ENCODE measurements at regions not wholly inside any gene's neighbourhood (a gene's known extent, or its start where the extent isn't known, plus 50 kb on each side); places are given as distances from the start of the nearest gene placed in this dataset.

DNA sequence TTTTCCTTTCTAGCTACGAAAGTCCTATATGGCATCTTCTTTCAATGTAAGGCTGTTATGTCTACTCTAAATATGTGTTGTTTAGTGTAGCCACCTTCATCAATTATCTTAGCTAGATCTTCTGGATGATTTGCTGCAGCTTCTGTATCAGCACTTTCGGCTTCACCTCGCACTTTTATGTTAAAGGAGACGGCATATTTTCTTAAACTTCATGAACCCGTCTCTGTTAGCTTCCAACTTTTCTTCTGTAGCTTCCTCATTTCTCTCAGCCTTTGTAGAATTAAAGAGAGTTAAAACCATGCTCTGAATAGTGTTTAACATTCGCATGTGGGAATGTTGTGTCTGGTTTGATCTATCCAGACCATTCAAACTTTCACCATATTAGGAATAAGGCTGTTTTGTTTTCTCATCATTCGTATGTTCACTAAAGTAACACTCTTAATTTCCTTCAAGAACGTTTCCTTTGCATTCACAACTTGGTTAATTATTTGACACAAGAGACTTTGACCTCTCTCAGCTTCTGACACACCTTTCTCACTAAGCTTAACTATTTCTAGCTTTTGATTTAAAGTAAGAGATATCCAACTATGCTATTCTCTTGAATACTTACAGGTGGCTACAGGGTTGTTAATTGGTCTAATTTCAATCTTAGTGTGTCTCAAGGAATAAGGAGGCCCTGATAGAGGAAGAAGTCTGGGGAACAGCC lies 476.8 kb downstream of the GABRG1 start:
- DNase-seq (ENCODE audit: low read depth) = no peak

DNA sequence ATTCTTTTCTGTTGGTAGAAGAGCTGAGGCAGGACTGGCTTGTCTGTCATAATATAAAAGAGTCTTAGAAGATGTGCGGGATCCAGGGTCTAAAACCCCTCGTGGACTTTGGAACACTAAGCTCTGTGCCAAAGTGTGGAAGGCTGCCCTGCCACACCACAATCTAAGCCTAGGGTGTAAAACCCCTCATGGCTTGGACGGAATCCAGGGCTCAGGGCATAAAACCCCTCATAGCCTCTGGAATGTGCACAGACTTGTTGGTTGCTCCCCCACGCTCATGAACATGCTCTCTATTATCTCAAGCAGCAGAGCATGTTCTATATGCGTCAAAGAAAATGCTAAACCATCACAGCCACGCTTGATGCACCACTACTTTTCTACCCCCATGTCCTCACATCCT lies 483.6 kb downstream of the GABRG1 start:
- DNase-seq (ENCODE audit: low read depth) = no peak

DNA sequence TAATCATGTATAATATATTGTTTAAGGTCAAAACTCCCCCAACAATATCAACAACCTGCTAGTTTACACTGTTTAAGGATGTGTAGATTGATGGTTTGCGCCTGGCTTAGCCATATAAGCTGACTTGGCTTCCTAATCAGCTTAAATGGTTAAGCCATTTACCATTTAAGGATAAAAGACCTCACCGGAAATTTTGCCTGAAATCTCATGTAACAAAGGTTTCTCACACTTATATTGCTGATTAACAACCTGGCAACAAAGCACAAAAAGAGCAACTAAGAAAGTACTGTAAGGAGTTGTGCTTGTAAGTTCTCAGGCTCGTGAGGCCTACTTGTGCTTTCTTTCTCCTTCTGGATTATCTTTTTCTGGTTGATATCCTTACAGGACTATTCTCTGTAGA lies 485.2 kb downstream of the GABRG1 start:
- no peak for DNase-seq (ENCODE audit: low read depth)

DNA sequence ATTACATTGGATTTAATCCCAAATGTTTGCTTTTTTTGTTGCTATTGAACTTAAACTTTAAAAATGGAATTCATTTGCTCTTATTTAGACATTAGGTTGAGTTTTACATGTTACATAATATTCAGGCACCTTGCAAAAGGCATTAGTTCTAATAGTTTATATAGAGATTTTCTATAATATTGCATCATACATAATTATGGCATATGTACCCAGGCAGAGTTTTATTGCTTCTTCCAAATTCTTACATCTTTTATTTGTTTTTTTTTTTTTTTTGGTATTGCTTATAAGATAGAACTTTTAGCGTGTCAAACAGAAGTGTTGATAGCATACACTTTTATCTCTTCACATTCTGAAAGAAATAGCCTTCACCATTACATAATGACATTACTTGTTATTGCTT lies 487.7 kb downstream of the GABRG1 start:
- DNase-seq (ENCODE audit: low read depth) = no peak

DNA sequence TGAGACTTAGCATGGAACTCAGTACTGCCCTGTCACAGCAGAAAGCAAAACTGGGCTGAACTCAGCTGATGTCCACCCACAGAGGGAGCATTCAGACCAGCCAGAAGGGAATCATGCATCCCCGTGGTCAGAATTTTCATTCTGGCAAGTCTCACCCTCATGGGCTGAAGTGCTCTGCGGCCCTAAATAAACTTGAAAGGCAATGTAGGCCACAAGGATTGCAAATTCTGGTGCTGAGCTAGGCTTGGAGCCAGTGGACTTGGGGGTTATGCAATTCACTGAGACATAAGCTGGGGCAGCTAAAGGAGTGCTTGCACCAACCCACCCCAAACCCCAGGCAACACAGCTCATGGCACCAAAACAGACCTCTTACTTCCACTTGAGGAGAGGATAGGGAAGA lies 494.1 kb downstream of the GABRG1 start:
- no peak for DNase-seq (ENCODE audit: low read depth)

DNA sequence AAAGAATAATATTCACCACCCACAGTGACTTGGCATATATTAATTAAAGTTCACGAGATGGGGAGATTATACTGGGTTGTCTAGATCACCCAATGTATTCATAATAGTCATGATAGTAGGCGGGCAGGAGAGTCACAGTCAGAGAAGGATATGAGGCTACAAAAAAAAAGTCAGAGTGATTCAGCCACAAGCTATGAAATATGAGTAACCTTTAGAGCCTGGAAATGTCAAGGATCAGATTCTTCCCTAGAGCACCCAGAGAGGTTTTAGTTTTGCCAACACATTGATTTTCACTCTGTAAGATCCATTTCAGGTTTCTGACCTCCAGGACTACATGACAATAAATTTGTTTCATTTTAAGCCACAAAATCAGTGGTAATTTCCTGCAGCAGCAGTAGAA lies 501.9 kb downstream of the GABRG1 start:
- DNase-seq (ENCODE audit: low read depth) = no peak

DNA sequence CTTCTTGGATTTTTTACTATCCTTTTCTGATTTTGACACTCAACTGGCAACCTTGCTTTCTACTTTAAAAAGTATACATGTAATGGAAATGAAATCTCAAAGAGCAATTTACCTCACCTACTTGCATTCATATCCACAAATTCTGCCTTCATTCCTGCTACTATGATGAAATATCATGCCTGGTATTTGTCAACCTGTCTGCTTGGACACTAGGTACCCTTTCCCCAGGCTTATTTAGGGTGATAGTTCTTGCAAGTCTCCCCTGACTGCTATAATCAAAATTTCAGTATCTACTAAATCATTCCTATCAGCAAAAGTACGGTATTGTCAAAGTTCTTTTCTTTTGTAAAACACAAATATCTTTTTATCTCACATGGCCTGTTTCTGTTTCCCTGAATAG lies 503.0 kb downstream of the GABRG1 start:
- DNase-seq (ENCODE audit: low read depth) = no peak

DNA sequence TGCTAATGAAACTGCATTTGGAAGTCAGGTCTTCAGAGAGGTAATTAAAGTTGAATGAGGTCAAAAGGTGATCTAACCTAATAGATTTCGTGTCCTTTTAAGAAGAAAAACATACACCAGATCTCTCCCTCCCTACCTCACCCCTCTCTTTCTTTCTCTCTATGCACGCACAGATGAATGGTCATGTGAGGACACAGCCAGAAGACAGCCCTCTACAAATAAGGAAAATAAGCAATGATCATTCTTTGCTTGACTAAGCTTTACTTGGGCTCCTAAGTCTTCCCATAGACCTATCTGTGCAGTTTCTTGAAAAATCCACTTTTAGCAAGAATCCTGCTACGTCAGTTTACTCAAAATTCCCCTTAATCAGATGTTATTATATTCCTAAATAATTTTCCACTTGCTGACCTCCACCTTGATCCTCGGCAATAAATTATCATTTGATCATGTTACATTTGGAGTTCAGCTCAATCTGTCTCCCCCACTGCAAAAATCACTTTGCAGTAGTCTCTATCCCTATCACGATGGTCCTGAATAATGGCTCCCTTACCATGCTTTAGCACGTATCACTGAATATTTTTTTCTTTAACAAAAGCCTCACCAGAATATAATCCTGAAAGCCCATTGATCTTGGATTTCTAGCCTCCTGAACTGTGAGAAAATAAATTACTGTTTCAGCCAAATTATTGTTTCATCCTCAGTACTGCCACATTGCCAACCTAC lies 527.3 kb downstream of the GABRG1 start:
- DNase-seq (ENCODE audit: low read depth) = no peak

DNA sequence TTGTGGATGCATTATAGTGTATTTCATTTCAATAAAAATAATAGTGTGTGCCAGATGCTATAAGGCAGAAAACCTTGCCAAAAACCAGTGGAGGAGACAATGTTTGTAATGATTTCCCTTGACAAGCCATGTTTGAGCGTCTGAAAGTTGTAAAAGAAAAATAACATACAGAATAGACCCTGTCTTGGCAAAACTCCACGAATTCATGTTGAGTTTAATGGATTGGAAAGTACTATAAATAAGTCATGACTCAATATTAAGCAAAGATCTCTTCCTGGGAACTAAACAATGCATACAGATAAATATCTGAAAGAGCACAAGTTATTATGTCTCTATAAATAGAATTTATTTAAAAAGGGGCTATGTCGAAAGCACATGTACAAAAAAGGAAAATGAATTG lies 543.5 kb downstream of the GABRG1 start:
- no peak for DNase-seq (ENCODE audit: low read depth)

DNA sequence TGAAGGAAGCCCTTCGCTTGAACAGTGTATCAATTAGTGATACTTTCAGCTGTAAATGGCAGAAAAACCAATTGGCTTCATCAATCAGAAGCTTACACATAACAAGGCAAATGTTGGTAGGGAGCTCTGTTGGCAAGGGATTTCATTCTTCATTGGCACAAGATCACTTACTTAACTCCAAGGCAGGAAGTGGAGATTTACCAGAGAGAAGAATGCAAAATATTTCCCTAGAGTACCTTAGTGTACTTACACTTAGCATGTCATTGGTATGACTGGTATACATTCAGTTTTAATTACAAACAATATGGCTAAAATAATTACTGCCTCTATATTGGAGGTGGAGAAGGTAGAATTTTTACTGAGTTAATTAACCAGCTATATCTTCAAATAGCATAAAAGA lies 545.0 kb downstream of the GABRG1 start:
- no peak for DNase-seq (ENCODE audit: low read depth)

DNA sequence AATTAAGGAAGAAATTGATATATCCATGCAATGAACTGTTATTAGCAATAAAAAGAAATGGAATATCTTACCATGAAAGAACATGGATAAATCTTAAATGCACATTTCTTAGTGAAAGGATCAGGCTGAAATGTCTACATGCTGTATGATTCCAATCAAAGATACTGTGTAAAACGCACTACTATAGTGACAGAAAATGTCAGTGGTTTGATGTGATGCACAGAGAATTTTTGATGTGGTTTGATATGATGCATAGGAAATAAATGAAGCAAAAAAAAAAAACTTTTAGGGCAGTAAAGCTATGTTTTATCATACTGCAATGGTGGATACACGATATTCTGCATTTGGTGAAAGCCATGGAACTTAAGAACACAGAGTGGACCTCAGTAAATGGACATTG lies 547.6 kb downstream of the GABRG1 start:
- no peak for DNase-seq (ENCODE audit: low read depth)

DNA sequence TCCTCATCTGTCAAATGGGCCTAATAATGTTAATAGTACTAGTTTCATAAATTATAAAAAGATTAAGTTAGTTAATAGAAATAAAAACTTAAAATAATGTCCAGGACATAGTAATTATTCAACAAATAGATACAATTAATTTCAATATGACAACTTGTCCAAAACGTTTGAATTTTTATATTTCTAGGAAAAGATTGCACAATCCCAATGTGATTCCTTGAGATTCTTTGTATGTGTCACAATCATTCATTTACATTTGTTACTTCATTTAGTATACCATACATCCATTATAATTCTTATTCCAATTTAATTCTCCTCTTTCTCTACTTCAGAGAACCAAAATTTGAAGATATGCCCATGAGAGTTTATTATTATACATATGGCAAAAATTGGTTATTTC lies 554.2 kb downstream of the GABRG1 start:
- DNase-seq (ENCODE audit: low read depth) = no peak

DNA sequence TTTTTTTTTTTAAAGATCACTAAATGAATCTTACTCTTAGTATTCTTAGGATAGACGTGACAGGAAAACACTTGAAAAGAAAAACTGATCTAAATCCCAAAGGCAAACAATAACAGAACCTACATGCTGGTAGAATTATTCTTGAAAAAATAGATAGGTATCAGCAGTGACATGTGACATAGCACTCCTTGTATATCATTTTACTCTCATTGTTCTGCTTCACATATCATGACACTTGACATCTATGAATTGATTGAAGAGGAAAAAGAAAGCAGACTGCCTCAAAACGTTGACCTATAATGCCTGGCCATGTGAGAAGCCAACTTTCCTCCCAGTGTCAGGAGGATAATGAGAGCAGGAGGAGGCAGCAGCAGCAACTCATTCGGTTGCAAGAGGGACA lies 555.2 kb downstream of the GABRG1 start:
- DNase-seq (ENCODE audit: low read depth) = no peak

DNA sequence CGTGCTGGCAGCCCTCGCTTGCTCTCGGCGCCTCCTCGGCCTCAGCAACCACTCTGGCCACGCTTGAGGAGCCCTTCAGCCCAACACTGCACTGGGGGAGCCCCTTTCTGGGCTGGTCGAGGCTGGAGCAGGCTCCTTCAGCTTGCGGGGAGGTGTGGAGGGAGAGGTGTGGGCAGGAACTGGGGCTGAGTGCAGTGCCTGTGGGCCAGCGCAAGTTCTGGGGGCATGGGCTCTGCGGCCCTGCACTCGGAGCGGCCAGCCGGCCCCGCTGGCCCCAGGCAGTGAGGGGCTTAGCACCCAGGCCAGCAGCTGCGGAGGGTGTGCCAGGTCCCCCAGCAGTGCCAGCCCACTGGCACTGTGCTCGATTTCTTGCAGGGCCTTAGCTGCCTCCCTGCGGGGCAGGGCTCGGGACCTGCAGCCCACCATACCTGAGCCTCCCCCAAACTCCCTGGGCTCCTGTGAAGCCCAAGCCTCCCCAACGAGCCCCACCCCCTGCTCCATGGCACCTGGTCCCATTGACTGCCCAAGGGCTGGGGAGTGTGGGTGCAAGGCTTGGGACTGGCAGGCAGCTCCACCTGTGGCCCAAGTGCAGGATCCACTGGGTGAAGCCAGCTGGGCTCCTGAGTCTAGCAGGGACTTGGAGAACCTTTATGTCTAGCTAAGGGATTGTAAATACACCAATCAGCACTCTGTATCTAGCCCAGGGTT lies 556.8 kb downstream of the GABRG1 start:
- DNase-seq (ENCODE audit: low read depth) = no peak

DNA sequence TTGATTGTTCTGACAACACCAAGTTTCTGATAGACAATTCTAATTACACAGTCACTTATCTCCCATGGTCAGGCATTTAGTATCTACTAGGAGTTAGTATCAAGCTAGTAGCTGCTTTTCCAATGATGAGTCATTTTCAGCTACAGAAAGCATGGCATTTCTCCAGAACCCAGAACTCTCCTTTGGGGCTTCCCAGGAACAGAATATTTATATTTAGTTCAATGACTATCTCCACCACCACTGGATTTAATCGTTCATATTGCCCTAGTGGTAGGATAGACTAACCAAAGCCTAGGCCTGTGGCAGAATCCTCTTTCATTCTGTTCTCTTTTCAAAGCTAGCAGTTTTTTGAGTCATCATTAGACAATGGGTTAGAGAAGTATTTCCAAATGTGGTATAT lies 569.4 kb downstream of the GABRG1 start:
- no peak for DNase-seq (ENCODE audit: low read depth)

DNA sequence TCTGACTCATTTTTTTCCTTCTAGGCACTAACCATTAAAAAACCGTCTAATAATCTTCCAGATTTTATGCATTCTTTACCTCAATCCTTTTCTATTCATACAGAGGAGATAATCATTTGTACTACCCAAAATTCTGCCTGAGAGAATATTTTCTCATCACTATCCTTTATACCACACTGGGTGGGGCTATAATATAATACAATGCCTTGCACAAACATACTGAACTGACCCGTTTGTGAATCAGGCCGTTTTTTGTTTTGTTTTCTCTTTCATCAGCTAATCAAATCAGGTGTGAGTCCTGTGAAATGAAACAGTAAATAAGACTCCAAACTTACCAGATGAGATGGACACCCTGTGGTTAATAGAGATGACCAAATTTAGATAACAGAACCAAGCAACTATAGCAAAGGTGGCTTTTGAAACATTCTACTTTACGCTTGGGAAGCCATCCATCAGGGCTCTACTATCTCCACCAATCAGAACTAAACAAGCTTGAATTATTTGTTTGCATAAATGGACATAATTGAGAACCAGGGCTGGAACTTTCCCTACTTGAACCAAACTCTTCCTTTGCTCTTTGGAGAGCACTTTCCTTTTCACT lies 573.0 kb downstream of the GABRG1 start:
- no peak for DNase-seq (ENCODE audit: low read depth)

DNA sequence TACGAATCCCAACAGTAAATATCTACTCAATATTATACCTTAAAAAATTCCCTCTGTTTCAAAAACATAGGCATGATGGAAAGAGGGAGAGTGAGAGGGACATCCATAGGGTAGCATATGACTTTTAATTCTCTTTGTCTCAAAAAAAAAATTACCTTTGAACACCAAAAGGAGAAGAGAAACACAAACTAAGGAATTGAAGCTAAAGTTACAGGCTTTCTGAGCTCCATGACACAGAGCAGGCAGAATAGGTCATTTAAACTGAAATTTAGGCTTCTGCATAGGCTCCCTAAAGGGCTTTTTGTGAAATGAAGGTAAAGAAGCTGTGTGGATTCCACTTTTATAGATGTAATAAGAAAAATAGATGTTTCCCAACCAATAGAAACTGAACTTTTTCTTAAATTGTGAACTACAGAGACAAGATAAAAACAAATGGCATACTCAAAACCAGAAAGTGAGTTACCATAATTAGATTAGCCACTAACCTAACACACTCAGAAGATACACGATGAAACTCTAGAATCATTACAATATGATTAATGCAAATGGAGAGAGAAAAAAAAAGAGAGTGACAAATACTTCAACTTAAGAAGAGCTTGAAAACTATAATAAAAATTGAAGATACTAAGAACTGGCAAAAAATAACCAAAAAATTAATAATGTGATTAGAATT lies 584.6 kb downstream of the GABRG1 start:
- DNase-seq (ENCODE audit: low read depth) = no peak

DNA sequence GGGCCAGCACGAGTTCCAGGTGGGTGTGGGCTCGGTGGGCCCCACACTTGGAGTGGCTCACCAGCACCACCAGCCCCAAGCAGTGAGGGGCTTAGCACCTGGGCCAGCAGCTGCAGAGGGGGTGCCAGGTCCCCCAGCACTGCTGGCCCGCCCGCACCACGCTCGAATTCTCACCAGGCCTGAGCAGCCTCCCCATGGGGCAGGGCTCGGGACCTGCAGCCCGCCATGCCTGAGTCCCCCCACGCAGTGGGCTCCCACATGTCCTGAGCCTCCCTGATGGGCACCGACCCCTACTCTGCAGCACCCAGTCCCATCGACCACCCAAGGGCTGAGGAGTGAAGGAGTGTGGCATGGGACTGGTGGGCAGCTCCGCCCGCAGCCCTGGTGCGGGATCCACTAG lies 593.4 kb downstream of the GABRG1 start:
- no peak for DNase-seq (ENCODE audit: low read depth)

DNA sequence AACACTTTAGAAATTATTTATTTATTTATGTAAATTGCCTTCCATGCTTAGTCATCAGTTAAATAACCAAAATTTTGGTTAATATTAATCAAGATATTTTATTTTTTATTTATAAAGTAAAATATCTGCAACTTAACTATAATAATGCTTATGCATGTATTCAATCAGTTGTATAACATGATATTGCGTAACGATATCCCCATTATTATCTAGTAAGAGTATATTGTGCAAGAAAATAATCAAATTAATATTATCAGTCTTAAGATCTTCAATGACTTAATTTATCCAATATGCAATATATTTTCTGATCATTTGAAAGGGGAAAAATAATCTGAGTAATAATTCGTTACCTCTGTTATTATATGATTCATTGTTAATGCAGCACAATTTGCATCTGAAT lies 596.7 kb downstream of the GABRG1 start:
- no peak for DNase-seq (ENCODE audit: low read depth)

DNA sequence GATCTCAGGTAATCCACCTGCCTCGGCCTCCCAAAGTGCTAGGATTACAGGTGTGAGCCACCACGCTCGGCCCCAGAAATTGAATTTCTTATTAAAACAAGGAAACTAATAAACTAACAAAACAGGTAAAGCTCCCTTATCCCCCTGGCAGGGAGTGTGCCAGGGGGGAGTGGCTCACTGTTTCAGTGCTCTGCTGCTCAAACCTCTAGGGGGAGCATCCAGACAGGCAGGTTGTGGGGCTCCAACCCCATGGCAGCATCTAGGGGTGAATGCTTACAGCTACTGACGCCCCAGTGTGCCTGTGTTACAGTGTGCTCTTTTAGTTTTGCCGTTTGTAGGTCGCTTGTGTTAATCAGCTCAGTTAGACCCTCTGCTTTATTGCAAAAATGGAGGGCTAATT lies 605.0 kb downstream of the GABRG1 start:
- DNase-seq (ENCODE audit: low read depth) = no peak

DNA sequence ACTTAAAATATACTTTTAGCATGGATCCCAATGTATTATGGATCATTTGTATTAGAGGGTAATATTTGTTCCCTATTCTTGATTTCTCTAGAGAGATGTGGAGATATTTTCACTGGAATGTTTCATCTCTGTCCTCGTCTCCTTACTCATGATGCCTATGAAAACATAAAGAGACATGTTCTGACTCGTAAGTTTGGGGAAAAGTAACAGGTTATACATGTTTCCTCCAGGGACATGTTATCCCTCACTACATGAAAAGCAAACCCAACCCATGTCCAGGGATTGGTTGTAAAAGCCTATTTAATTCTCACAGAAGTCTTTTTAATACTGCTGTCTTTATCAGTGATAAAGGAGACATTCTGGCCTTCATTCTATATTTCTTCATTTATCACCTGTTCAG lies 621.4 kb downstream of the GABRG1 start:
- DNase-seq (ENCODE audit: low read depth) = no peak

DNA sequence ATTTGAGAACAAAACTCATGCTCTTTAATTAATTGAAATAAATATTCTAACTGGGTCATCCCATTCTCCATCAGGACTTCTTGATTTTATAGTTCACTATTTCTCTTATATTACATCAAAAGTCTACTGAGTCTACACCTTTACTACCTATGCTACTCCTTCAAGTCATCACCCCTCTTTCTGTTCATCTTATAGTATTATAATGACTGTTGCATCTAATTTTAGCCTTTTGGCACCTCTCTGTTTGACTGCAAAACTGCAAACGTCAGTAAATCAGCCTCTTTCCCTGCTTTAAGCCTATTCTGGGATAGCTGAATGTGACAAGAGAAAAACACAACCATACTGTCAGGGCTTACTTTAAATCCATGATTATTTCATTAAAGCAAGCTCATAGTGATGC lies 639.1 kb downstream of the GABRG1 start:
- no peak for DNase-seq (ENCODE audit: low read depth)
